NK-92 (cell line): ENCODE measurements at regions not wholly inside any gene's neighbourhood (a gene's known extent, or its start where the extent isn't known, plus 50 kb on each side); places are given as distances from the start of the nearest gene placed in this dataset.

Experiments used
- DNase-seq: peaks from one replicate; lab custom pipeline; 2025; ENCODE audit not compliant: unreplicated experiment; lab: John Stamatoyannopoulos, UW

GRCh38 chr16:17877821-17878360 lies 407.1 kb upstream of the XYLT1 start:
- no peak for DNase-seq

- DNase-seq = no peak
Observed at GRCh38 chr16:17866996-17867395, 396.2 kb upstream of the XYLT1 start.

- no peak for DNase-seq
Observed at GRCh38 chr16:17861981-17862479, 391.3 kb upstream of the XYLT1 start.

- DNase-seq = no peak
Observed at GRCh38 chr16:17858061-17858460, 387.3 kb upstream of the XYLT1 start.

GRCh38 chr16:17853958-17854357 lies 383.2 kb upstream of the XYLT1 start:
- DNase-seq = no peak

GRCh38 chr16:17852977-17853702 lies 382.4 kb upstream of the XYLT1 start:
- DNase-seq = no peak

GRCh38 chr16:17850581-17851250 lies 380.0 kb upstream of the XYLT1 start:
- no peak for DNase-seq

- no peak for DNase-seq
Observed at GRCh38 chr16:17847234-17847795, 376.6 kb upstream of the XYLT1 start.

- DNase-seq = no peak
Observed at GRCh38 chr16:17846030-17846429, 375.3 kb upstream of the XYLT1 start.

- DNase-seq = no peak
Observed at GRCh38 chr16:17845031-17845430, 374.3 kb upstream of the XYLT1 start.

- no peak for DNase-seq
Observed at GRCh38 chr16:17843905-17844304, 373.1 kb upstream of the XYLT1 start.

- DNase-seq = no peak
Observed at GRCh38 chr16:17839907-17840306, 369.1 kb upstream of the XYLT1 start.

GRCh38 chr16:17839272-17839671 lies 368.5 kb upstream of the XYLT1 start:
- no peak for DNase-seq

GRCh38 chr16:17836868-17837602 lies 366.3 kb upstream of the XYLT1 start:
- DNase-seq = no peak

- DNase-seq = no peak
Observed at GRCh38 chr16:17835118-17835876, 364.5 kb upstream of the XYLT1 start.

GRCh38 chr16:17832738-17833137 lies 362.0 kb upstream of the XYLT1 start:
- DNase-seq = no peak

- DNase-seq = no peak
Observed at GRCh38 chr16:17831330-17831729, 360.6 kb upstream of the XYLT1 start.

- no peak for DNase-seq
Observed at GRCh38 chr16:17830651-17831050, 359.9 kb upstream of the XYLT1 start.

GRCh38 chr16:17829811-17830210 lies 359.1 kb upstream of the XYLT1 start:
- no peak for DNase-seq

GRCh38 chr16:17828012-17828411 lies 357.3 kb upstream of the XYLT1 start:
- DNase-seq = no peak

GRCh38 chr16:17827313-17827712 lies 356.6 kb upstream of the XYLT1 start:
- no peak for DNase-seq
